WTC11 (cell line): ENCODE measurements at regions not wholly inside any gene's neighbourhood (a gene's known extent, or its start where the extent isn't known, plus 50 kb on each side); places are given as distances from the start of the nearest gene placed in this dataset.

Experiments used
- ATAC-seq: fragments of 200-7000 bp; cut with Tn5 transposase; 2 replicates; pipeline ENCODE4 v1.10.0; 2021; ENCODE audit warnings: mild to moderate bottlenecking, moderate library complexity
- CTCF ChIA-PET: fragments of 300-600 bp; sonication (Branson Sonifier 250); formaldehyde crosslinking; loops from one replicate; lab custom pipeline; 2021; ENCODE audit warnings: antibody characterized with exemption; lab: Charles Lee
- POLR2A ChIA-PET: fragments of 350-600 bp; sonication (Branson Sonifier 250); formaldehyde crosslinking; loops from one replicate; lab custom pipeline; 2021; ENCODE audit warnings: antibody characterized with exemption; lab: Charles Lee
- DNase-seq: peaks from one replicate; pipeline ENCODE4 v3.0.0; 2021; ENCODE audit warnings: low spot score
- H3K27ac Mint-ChIP-seq: 2 replicates; pipeline ENCODE4 v1.8.0; 2021; ENCODE audit warnings: mixed read lengths
- H3K27me3 Mint-ChIP-seq: 2 replicates; pipeline ENCODE4 v1.8.0; 2021; ENCODE audit warnings: low read depth, mild to moderate bottlenecking, moderate library complexity, mixed read lengths
- H3K36me3 Mint-ChIP-seq: 2 replicates; pipeline ENCODE4 v1.8.0; 2021; ENCODE audit warnings: mixed read lengths
- H3K4me1 Mint-ChIP-seq: 2 replicates; pipeline ENCODE4 v1.8.0; 2022; ENCODE audit warnings: mixed read lengths
- H3K4me3 Mint-ChIP-seq: 2 replicates; pipeline ENCODE4 v1.8.0; 2021; ENCODE audit warnings: mild to moderate bottlenecking, moderate library complexity, mixed read lengths
- H3K9me3 Mint-ChIP-seq: 2 replicates; pipeline ENCODE4 v1.8.0; 2021; ENCODE audit warnings: mixed read lengths
- AFF4 ChIP-seq: sonication (generic); formaldehyde crosslinking; IDR thresholded peaks from 2 replicates; pipeline ENCODE4 v1.8.1; 2023; ENCODE audit warnings: mild to moderate bottlenecking, missing genetic modification reagents, borderline replicate concordance
- E2F1 ChIP-seq: sonication (generic); formaldehyde crosslinking; IDR thresholded peaks from 2 replicates; pipeline ENCODE4 v1.8.0; 2022; ENCODE audit warnings: mild to moderate bottlenecking, missing genetic modification reagents
- EMX1 ChIP-seq: fragments of 250-450 bp; sonication (Bioruptor Pico); IDR thresholded peaks from 2 replicates; pipeline ENCODE4 v1.8.0; 2021; ENCODE audit warnings: mild to moderate bottlenecking
- ETV6 ChIP-seq: sonication (generic); formaldehyde crosslinking; IDR thresholded peaks from 2 replicates; pipeline ENCODE4 v1.8.1; 2022; ENCODE audit warnings: mild to moderate bottlenecking, missing genetic modification reagents
- FOXP1 ChIP-seq: sonication (generic); formaldehyde crosslinking; IDR thresholded peaks from 2 replicates; pipeline ENCODE4 v1.8.0; 2022; ENCODE audit warnings: missing genetic modification reagents, mild to moderate bottlenecking, moderate library complexity, borderline replicate concordance
- FOXP4 ChIP-seq: sonication (generic); formaldehyde crosslinking; IDR thresholded peaks from 2 replicates; pipeline ENCODE4 v1.8.0; 2022; ENCODE audit warnings: mild to moderate bottlenecking, missing genetic modification reagents
- GTF2I ChIP-seq: fragments of 250-450 bp; sonication (Bioruptor Pico); conservative IDR thresholded peaks from 2 replicates; pipeline ENCODE4 v1.4.0; 2021; ENCODE audit warnings: mild to moderate bottlenecking
- HMGA2 ChIP-seq: fragments of 250-450 bp; sonication (Bioruptor Pico); IDR thresholded peaks from 2 replicates; pipeline ENCODE4 v1.4.0; 2021; ENCODE audit warnings: mild to moderate bottlenecking, moderate library complexity
- HMGXB4 ChIP-seq: sonication (generic); formaldehyde crosslinking; IDR thresholded peaks from 2 replicates; pipeline ENCODE4 v1.8.1; 2023; ENCODE audit warnings: mild to moderate bottlenecking, moderate library complexity, missing genetic modification reagents
- KAT7 ChIP-seq: sonication (generic); formaldehyde crosslinking; IDR thresholded peaks from 2 replicates; pipeline ENCODE4 v1.8.1; 2023; ENCODE audit warnings: missing genetic modification reagents, mild to moderate bottlenecking, borderline replicate concordance
- MXD4 ChIP-seq: fragments of 250-450 bp; sonication (Bioruptor Pico); IDR thresholded peaks from 2 replicates; pipeline ENCODE4 v1.8.0; 2021; ENCODE audit warnings: mild to moderate bottlenecking, moderate library complexity, borderline replicate concordance
- MYBL2 ChIP-seq: sonication (generic); formaldehyde crosslinking; IDR thresholded peaks from 2 replicates; pipeline ENCODE4 v1.8.1; 2023; ENCODE audit warnings: mild to moderate bottlenecking, moderate library complexity, missing genetic modification reagents
- OVOL2 ChIP-seq: fragments of 250-450 bp; sonication (Bioruptor Pico); IDR thresholded peaks from 2 replicates; pipeline ENCODE4 v1.9.0; 2021; ENCODE audit warnings: mild to moderate bottlenecking, borderline replicate concordance
- RORB ChIP-seq: fragments of 250-450 bp; sonication (Bioruptor Pico); IDR thresholded peaks from 2 replicates; pipeline ENCODE4 v1.9.0; 2021; ENCODE audit warnings: mild to moderate bottlenecking
- SMAD3 ChIP-seq: sonication (generic); formaldehyde crosslinking; IDR thresholded peaks from 2 replicates; pipeline ENCODE4 v1.8.0; 2022; ENCODE audit warnings: missing genetic modification reagents, mild to moderate bottlenecking, borderline replicate concordance
- SMAD4 ChIP-seq: sonication (generic); formaldehyde crosslinking; IDR thresholded peaks from 2 replicates; pipeline ENCODE4 v1.8.0; 2022; ENCODE audit warnings: mild to moderate bottlenecking, missing genetic modification reagents
- SOX15 ChIP-seq: fragments of 250-450 bp; sonication (Bioruptor Pico); IDR thresholded peaks from 2 replicates; pipeline ENCODE4 v1.9.0; 2021; ENCODE audit warnings: mild to moderate bottlenecking
- TCF7 ChIP-seq: sonication (generic); formaldehyde crosslinking; IDR thresholded peaks from 2 replicates; pipeline ENCODE4 v1.8.0; 2022; ENCODE audit warnings: mild to moderate bottlenecking, low read depth, missing genetic modification reagents, moderate library complexity
- ZBTB21 ChIP-seq: sonication (generic); formaldehyde crosslinking; IDR thresholded peaks from 2 replicates; pipeline ENCODE4 v1.8.1; 2023; ENCODE audit warnings: mild to moderate bottlenecking, missing genetic modification reagents, borderline replicate concordance
- ZNF281 ChIP-seq: sonication (generic); formaldehyde crosslinking; IDR thresholded peaks from 2 replicates; pipeline ENCODE4 v1.8.0; 2023; ENCODE audit warnings: mild to moderate bottlenecking, missing genetic modification reagents
- ZNF317 ChIP-seq: sonication (generic); formaldehyde crosslinking; IDR thresholded peaks from 2 replicates; pipeline ENCODE4 v1.8.1; 2023; ENCODE audit warnings: low read depth, mild to moderate bottlenecking, moderate library complexity, missing genetic modification reagents, borderline replicate concordance
- ZNF671 ChIP-seq: fragments of 250-450 bp; sonication (Bioruptor Pico); IDR thresholded peaks from 2 replicates; pipeline ENCODE4 v1.8.0; 2021; ENCODE audit warnings: mild to moderate bottlenecking

- TF ChIP-seq ZNF281 (no peak), EMX1 (no peak), ETV6 (CRISPR knock-in tag) (no peak), ZNF317 (CRISPR knock-in tag) (no peak), ZNF671 (no peak)
- TF ChIP-seq, all 79 proteins: peak for 0
Observed at GRCh38 chr1:63223426-63223825, 98.9 kb upstream of the FOXD3 start (continued).

GRCh38 chr1:63230722-63231121 lies 91.6 kb upstream of the FOXD3 start:
- DNase-seq: no peak
- POLR2A ChIA-PET: interaction anchor here (0.7 kb wide), 1 partner anchor 12 kb away, joined by 4 read pairs; no protein-coding TSS in a partner anchor
- Mint-ChIP-seq H3K36me3 (peaks cover 3% of the 10 kb centered on the region), H3K4me1 (peaks cover 11% of the 10 kb centered on the region)
- CTCF ChIA-PET: interaction anchor here (0.6 to 2.0 kb wide), 4 partner anchors 41 to 97 kb away, joined by 3 to 8 read pairs (median 4); no protein-coding TSS in a partner anchor
- ATAC-seq: no peak
- TF ChIP-seq KAT7 (no peak), TCF7 (CRISPR knock-in tag) (no peak), HMGA2 (CRISPR knock-in tag) (no peak), MYBL2 (CRISPR knock-in tag) (no peak), FOXP4 (CRISPR knock-in tag) (no peak), RORB (CRISPR knock-in tag) (no peak), SOX15 (CRISPR knock-in tag) (no peak), SMAD4 (CRISPR knock-in tag) (no peak), GTF2I (no peak)
- TF ChIP-seq, all 79 proteins: peak for 0
- peaks cover 17% of the 10 kb centered on the region for H3K9me3 Mint-ChIP-seq
- H3K4me3 Mint-ChIP-seq: no peak overlapping the region
- H3K27me3 Mint-ChIP-seq: no peaks in the 10 kb centered on the region
- no peak overlapping the region for H3K27ac Mint-ChIP-seq

GRCh38 chr1:63238721-63239120 lies 83.6 kb upstream of the FOXD3 start:
- Mint-ChIP-seq H3K36me3 (peaks cover 3% of the 10 kb centered on the region), H3K27me3 (no peaks in the 10 kb centered on the region), H3K9me3 (peaks cover 17% of the 10 kb centered on the region), H3K4me3 (no peak overlapping the region), H3K4me1 (no peaks in the 10 kb centered on the region), H3K27ac (no peak overlapping the region)
- CTCF ChIA-PET: no interaction called here
- DNase-seq (no peak), ATAC-seq (no peak)
- POLR2A ChIA-PET: no interaction called here
- TF ChIP-seq HMGXB4 (CRISPR knock-in tag) (no peak), MXD4 (no peak), ZBTB21 (CRISPR knock-in tag) (no peak), OVOL2 (CRISPR knock-in tag) (no peak), FOXP1 (CRISPR knock-in tag) (no peak), KAT7 (no peak), AFF4 (CRISPR knock-in tag) (no peak), GTF2I (no peak), SMAD3 (CRISPR knock-in tag) (no peak), ETV6 (CRISPR knock-in tag) (no peak), E2F1 (CRISPR knock-in tag) (no peak)
